ENCODE measurements at regions not wholly inside any gene's neighbourhood (a gene's known extent, or its start where the extent isn't known, plus 50 kb on each side); places are given as distances from the start of the nearest gene placed in this dataset.

- no peaks in the 10 kb centered on the region for H3K27me3 ChIP-seq (ENCODE audit: control insufficient read depth, insufficient read depth, low read length)
- no peaks in the 10 kb centered on the region for H3K9me3 ChIP-seq (ENCODE audit: control insufficient read depth, insufficient read depth, low read length)
- H3K4me3 ChIP-seq (ENCODE audit: low read depth, low read length): no peak overlapping the region
- no peaks in the 10 kb centered on the region for H3K36me3 ChIP-seq (ENCODE audit: control insufficient read depth, insufficient read depth, low read length)
- no peak overlapping the region for H3K9ac ChIP-seq (ENCODE audit: low read depth, low read length)
- H3K27ac ChIP-seq (ENCODE audit: low read depth, low read length): no peak overlapping the region
- no peaks in the 10 kb centered on the region for H3K4me1 ChIP-seq (ENCODE audit: control insufficient read depth, insufficient read depth, low read length)
Observed at GRCh38 chr5:97745817-97746216, 562.8 kb upstream of the RIOK2 start.

DNA sequence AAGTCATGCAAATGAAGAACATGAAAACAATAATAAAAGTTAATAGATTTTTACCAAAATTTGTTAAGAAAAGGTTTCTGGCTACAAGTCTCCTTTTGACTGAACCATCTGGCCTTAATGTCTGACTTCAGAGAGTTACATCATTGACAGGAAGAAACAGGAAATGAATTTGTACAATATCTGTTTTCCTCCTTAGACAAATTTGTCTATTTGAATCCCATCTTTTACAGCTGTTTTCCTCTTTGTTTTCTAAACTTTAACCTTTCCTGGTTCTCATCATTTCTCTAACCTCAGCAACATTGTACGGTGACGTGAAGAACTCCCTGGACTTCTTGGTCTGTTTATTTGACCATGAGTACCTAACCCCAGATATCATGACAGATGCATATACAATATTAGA lies 567.5 kb upstream of the RIOK2 start:
- no peak overlapping the region for H3K4me3 ChIP-seq (ENCODE audit: low read depth, low read length)

DNA sequence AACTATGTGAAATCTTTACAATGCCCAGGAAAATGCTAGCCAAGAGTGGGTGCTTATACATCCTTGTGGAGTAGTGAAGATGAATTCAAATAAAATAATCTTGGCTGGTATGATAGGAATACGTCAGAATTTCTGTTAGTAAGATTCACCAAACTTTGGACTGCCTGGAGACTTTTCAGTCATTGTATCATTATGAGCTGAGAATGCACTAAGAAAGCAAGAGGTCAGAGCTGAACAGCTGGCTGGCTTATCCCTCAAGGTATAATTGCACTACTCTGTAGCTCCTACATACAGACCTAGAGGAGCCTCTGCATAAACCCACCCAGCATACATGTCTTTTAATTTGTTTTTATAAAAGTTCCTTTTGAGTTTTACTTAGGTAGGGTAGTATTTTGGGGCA lies 568.5 kb upstream of the RIOK2 start:
- H3K4me1 ChIP-seq (ENCODE audit: control insufficient read depth, insufficient read depth, low read length): no peaks in the 10 kb centered on the region
- no peaks in the 10 kb centered on the region for H3K36me3 ChIP-seq (ENCODE audit: control insufficient read depth, insufficient read depth, low read length)
- H3K4me3 ChIP-seq (ENCODE audit: low read depth, low read length): no peak overlapping the region
- no peak overlapping the region for H3K9ac ChIP-seq (ENCODE audit: low read depth, low read length)
- no peaks in the 10 kb centered on the region for H3K27me3 ChIP-seq (ENCODE audit: control insufficient read depth, insufficient read depth, low read length)
- no peak overlapping the region for H3K27ac ChIP-seq (ENCODE audit: low read depth, low read length)
- H3K9me3 ChIP-seq (ENCODE audit: control insufficient read depth, insufficient read depth, low read length): no peaks in the 10 kb centered on the region

More for the DNA sequence above, 567.5 kb upstream of the RIOK2 start:
- no peaks in the 10 kb centered on the region for H3K9me3 ChIP-seq (ENCODE audit: control insufficient read depth, insufficient read depth, low read length)
- H3K27me3 ChIP-seq (ENCODE audit: control insufficient read depth, insufficient read depth, low read length): no peaks in the 10 kb centered on the region
- no peaks in the 10 kb centered on the region for H3K36me3 ChIP-seq (ENCODE audit: control insufficient read depth, insufficient read depth, low read length)
- no peak overlapping the region for H3K27ac ChIP-seq (ENCODE audit: low read depth, low read length)
- no peak overlapping the region for H3K9ac ChIP-seq (ENCODE audit: low read depth, low read length)
- H3K4me1 ChIP-seq (ENCODE audit: control insufficient read depth, insufficient read depth, low read length): no peaks in the 10 kb centered on the region

- Histone ChIP-seq H3K9me3 (ENCODE audit: control insufficient read depth, insufficient read depth, low read length) (no peaks in the 10 kb centered on the region), H3K36me3 (ENCODE audit: control insufficient read depth, insufficient read depth, low read length) (no peaks in the 10 kb centered on the region), H3K27ac (ENCODE audit: low read depth, low read length) (no peak overlapping the region), H3K4me3 (ENCODE audit: low read depth, low read length) (no peak overlapping the region), H3K27me3 (ENCODE audit: control insufficient read depth, insufficient read depth, low read length) (no peaks in the 10 kb centered on the region), H3K9ac (ENCODE audit: low read depth, low read length) (no peak overlapping the region), H3K4me1 (ENCODE audit: control insufficient read depth, insufficient read depth, low read length) (no peaks in the 10 kb centered on the region)
Observed at GRCh38 chr5:97752871-97753270, 569.8 kb upstream of the RIOK2 start.

GRCh38 chr5:97762483-97762882 lies 579.4 kb upstream of the RIOK2 start:
- H3K27me3 ChIP-seq (ENCODE audit: control insufficient read depth, insufficient read depth, low read length): no peaks in the 10 kb centered on the region
- no peak overlapping the region for H3K4me3 ChIP-seq (ENCODE audit: low read depth, low read length)
- no peaks in the 10 kb centered on the region for H3K36me3 ChIP-seq (ENCODE audit: control insufficient read depth, insufficient read depth, low read length)
- H3K4me1 ChIP-seq (ENCODE audit: control insufficient read depth, insufficient read depth, low read length): no peaks in the 10 kb centered on the region
- no peak overlapping the region for H3K27ac ChIP-seq (ENCODE audit: low read depth, low read length)
- H3K9me3 ChIP-seq (ENCODE audit: control insufficient read depth, insufficient read depth, low read length): no peaks in the 10 kb centered on the region
- H3K9ac ChIP-seq (ENCODE audit: low read depth, low read length): no peak overlapping the region

DNA sequence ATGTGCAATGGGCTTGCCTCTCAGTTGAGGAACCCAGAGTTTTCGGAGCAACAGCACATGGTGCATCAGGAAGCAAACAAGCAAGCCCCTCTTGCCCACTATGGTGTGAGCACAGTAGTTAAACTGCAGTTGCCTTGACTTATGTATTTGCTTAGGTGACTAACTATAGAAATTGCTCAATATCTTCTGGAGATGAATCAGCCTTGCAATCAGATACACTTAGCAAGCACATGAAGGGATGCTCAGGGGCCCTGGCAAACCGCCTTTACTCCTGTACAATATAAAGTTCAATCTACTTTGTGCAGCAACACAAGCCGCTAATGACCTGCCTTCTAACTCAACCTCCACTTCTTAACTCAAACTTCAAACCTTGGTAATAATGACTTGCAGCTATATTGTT lies 581.7 kb upstream of the RIOK2 start:
- Histone ChIP-seq H3K36me3 (ENCODE audit: control insufficient read depth, insufficient read depth, low read length) (no peaks in the 10 kb centered on the region), H3K27me3 (ENCODE audit: control insufficient read depth, insufficient read depth, low read length) (no peaks in the 10 kb centered on the region), H3K27ac (ENCODE audit: low read depth, low read length) (no peak overlapping the region), H3K9ac (ENCODE audit: low read depth, low read length) (no peak overlapping the region), H3K4me1 (ENCODE audit: control insufficient read depth, insufficient read depth, low read length) (no peaks in the 10 kb centered on the region), H3K4me3 (ENCODE audit: low read depth, low read length) (no peak overlapping the region), H3K9me3 (ENCODE audit: control insufficient read depth, insufficient read depth, low read length) (no peaks in the 10 kb centered on the region)

DNA sequence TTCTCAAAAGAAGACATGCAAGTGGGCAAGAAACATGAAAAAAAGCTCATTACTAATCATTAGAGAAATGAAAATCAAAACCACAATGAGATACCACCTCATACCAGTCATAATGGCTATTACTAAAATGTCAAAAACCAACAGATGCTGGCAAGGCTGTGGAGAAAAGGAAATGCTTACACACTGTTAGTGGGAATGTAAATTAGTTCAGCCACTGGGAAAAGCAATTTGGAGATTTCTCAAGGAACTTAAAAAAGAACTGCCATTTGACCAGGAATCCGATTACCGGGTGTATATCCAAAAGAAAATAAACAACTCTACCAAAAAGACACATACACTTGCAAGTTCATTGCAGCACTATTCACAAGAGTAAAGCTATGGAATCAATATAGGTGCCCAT lies 595.4 kb upstream of the RIOK2 start:
- Histone ChIP-seq H3K9me3 (ENCODE audit: control insufficient read depth, insufficient read depth, low read length) (peaks cover 4% of the 10 kb centered on the region; the same call in 1 of the 2 replicates), H3K27me3 (ENCODE audit: control insufficient read depth, insufficient read depth, low read length) (no peaks in the 10 kb centered on the region), H3K36me3 (ENCODE audit: control insufficient read depth, insufficient read depth, low read length) (no peaks in the 10 kb centered on the region), H3K4me3 (ENCODE audit: low read depth, low read length) (no peak overlapping the region), H3K27ac (ENCODE audit: low read depth, low read length) (no peak overlapping the region), H3K9ac (ENCODE audit: low read depth, low read length) (no peak overlapping the region), H3K4me1 (ENCODE audit: control insufficient read depth, insufficient read depth, low read length) (no peaks in the 10 kb centered on the region)

- Histone ChIP-seq H3K9ac (ENCODE audit: low read depth, low read length) (no peak overlapping the region), H3K36me3 (ENCODE audit: control insufficient read depth, insufficient read depth, low read length) (no peaks in the 10 kb centered on the region), H3K4me1 (ENCODE audit: control insufficient read depth, insufficient read depth, low read length) (no peaks in the 10 kb centered on the region), H3K27me3 (ENCODE audit: control insufficient read depth, insufficient read depth, low read length) (no peaks in the 10 kb centered on the region), H3K4me3 (ENCODE audit: low read depth, low read length) (no peak overlapping the region), H3K9me3 (ENCODE audit: control insufficient read depth, insufficient read depth, low read length) (peaks cover 3% of the 10 kb centered on the region; the same call in 1 of the 2 replicates), H3K27ac (ENCODE audit: low read depth, low read length) (no peak overlapping the region)
Observed at GRCh38 chr5:97788369-97788768, 605.3 kb upstream of the RIOK2 start.

DNA sequence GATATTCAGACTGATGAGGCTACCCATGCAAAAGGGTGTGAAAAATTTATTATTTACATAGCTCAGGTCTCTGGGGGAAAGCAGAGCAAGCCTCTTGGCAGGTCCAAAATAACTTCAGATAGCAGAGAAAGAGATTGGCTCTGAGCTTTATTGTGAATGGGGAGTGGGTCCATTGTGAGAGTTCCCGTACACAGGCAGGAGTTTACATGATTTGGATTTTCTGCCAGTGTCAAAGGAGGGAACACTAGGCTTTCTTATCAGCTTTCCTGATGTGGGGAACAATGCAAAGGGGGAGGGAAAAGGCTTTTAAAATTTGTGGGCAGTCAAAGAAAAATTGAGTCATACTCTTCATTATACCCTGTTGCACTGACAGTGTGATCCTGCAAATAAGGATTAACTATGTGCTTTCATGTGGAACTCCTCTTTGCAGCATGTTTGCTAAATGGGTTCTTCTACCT lies 615.0 kb upstream of the RIOK2 start:
- Histone ChIP-seq H3K9ac (ENCODE audit: low read depth, low read length) (no peak overlapping the region), H3K27me3 (ENCODE audit: control insufficient read depth, insufficient read depth, low read length) (no peaks in the 10 kb centered on the region), H3K4me3 (ENCODE audit: low read depth, low read length) (no peak overlapping the region), H3K9me3 (ENCODE audit: control insufficient read depth, insufficient read depth, low read length) (peaks cover 10% of the 10 kb centered on the region), H3K36me3 (ENCODE audit: control insufficient read depth, insufficient read depth, low read length) (no peaks in the 10 kb centered on the region), H3K4me1 (ENCODE audit: control insufficient read depth, insufficient read depth, low read length) (no peaks in the 10 kb centered on the region), H3K27ac (ENCODE audit: low read depth, low read length) (no peak overlapping the region)

- H3K27me3 ChIP-seq (ENCODE audit: control insufficient read depth, insufficient read depth, low read length): no peaks in the 10 kb centered on the region
- no peaks in the 10 kb centered on the region for H3K36me3 ChIP-seq (ENCODE audit: control insufficient read depth, insufficient read depth, low read length)
- H3K4me1 ChIP-seq (ENCODE audit: control insufficient read depth, insufficient read depth, low read length): no peaks in the 10 kb centered on the region
- H3K9ac ChIP-seq (ENCODE audit: low read depth, low read length): no peak overlapping the region
- H3K27ac ChIP-seq (ENCODE audit: low read depth, low read length): no peak overlapping the region
- H3K4me3 ChIP-seq (ENCODE audit: low read depth, low read length): no peak overlapping the region
- peaks cover 30% of the 10 kb centered on the region for H3K9me3 ChIP-seq (ENCODE audit: control insufficient read depth, insufficient read depth, low read length)
Observed at GRCh38 chr5:97801461-97801860, 618.4 kb upstream of the RIOK2 start.

- H3K4me1 ChIP-seq (ENCODE audit: control insufficient read depth, insufficient read depth, low read length): no peaks in the 10 kb centered on the region
- H3K4me3 ChIP-seq (ENCODE audit: low read depth, low read length): no peak overlapping the region
- H3K36me3 ChIP-seq (ENCODE audit: control insufficient read depth, insufficient read depth, low read length): no peaks in the 10 kb centered on the region
- peaks cover 15% of the 10 kb centered on the region for H3K9me3 ChIP-seq (ENCODE audit: control insufficient read depth, insufficient read depth, low read length)
- no peak overlapping the region for H3K27ac ChIP-seq (ENCODE audit: low read depth, low read length)
- no peaks in the 10 kb centered on the region for H3K27me3 ChIP-seq (ENCODE audit: control insufficient read depth, insufficient read depth, low read length)
- no peak overlapping the region for H3K9ac ChIP-seq (ENCODE audit: low read depth, low read length)
Observed at GRCh38 chr5:97820138-97820537, 637.1 kb upstream of the RIOK2 start.
